Cardiac fibroblast (primary cell): ENCODE measurements at regions not wholly inside any gene's neighbourhood (a gene's known extent, or its start where the extent isn't known, plus 50 kb on each side); places are given as distances from the start of the nearest gene placed in this dataset.

Source experiments
- DNase-seq, 2 donors: peaks; one replicate each; pipeline versions ENCODE4 v3.0.0 to v3.0.0-alpha.2; 2010; ENCODE audit warnings: low read depth in 2 of 2
- H3K4me3 ChIP-seq, 2 donors: replicated peaks in 1 of 2; 1 replicate in 1 of 2; 2 replicates in 1 of 2; pipeline ENCODE4 v1.5.1; 2011; ENCODE audit warnings: low read depth in 2 of 2, low read length in 2 of 2, mild to moderate bottlenecking in 2 of 2, moderate library complexity in 1 of 2
- TF ChIP-seq, protein P1 (sequence below): IDR thresholded peaks from one replicate; pipeline ENCODE4 v1.5.1; 2011; ENCODE audit warnings: low read depth, mild to moderate bottlenecking, low read length, inconsistent platforms

DNA sequence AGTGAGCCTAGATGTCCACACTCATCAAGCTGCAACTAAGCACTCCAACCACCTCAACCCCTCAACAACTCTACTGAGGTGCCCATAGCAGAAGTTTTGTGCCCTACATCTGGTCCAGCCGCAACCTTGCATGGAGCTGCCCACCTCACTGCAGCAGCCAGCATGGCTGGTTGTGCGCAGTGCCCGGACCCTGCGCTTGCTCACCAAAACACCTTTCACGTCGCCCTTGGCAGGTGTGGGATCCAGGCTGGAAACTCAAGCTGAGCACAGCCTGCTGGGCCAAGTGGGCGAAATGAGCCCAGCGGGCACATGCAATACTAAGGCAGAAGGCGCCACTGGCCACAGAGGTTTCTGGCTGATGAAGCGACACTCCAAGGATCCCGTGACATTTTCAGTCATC lies 902.4 kb downstream of the TBC1D32 start:
- TF ChIP-seq, protein P1, sequence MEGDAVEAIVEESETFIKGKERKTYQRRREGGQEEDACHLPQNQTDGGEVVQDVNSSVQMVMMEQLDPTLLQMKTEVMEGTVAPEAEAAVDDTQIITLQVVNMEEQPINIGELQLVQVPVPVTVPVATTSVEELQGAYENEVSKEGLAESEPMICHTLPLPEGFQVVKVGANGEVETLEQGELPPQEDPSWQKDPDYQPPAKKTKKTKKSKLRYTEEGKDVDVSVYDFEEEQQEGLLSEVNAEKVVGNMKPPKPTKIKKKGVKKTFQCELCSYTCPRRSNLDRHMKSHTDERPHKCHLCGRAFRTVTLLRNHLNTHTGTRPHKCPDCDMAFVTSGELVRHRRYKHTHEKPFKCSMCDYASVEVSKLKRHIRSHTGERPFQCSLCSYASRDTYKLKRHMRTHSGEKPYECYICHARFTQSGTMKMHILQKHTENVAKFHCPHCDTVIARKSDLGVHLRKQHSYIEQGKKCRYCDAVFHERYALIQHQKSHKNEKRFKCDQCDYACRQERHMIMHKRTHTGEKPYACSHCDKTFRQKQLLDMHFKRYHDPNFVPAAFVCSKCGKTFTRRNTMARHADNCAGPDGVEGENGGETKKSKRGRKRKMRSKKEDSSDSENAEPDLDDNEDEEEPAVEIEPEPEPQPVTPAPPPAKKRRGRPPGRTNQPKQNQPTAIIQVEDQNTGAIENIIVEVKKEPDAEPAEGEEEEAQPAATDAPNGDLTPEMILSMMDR, result no peak
- DNase-seq, result no peak
- H3K4me3 ChIP-seq, result no peak overlapping the region

- TF ChIP-seq, protein P1, result no peak
- H3K4me3 ChIP-seq, result no peak overlapping the region
- DNase-seq, result no peak
Observed at GRCh38 chr6:120411394-120411793, 922.9 kb downstream of the TBC1D32 start.

GRCh38 chr6:120410586-120410985 lies 923.7 kb downstream of the TBC1D32 start:
- TF ChIP-seq, protein P1, result no peak
- no peak for DNase-seq
- no peak overlapping the region for H3K4me3 ChIP-seq

- TF ChIP-seq, protein P1, result no peak
- no peak overlapping the region for H3K4me3 ChIP-seq
- DNase-seq, result no peak
Observed at GRCh38 chr6:120407696-120408095, 926.6 kb downstream of the TBC1D32 start.

DNA sequence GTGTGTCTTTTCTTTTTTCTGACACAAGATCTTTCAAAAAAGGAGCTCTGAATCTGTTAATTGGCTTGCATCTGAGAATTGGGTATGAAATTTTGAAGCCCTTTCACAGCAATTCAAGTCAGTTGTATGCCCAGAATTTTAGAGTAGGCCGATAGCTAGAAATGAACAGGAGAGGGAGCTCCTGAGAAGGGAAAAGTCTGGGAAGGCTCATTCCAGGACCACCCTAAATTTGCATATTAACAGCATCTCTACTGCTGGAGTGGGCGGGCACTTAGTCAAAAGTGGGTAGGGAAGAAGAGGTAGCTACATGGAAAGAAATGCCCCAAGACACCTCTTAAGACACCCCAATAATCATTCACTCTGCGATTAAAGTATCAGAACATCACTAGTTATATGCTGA lies 928.3 kb downstream of the TBC1D32 start:
- TF ChIP-seq, protein P1, result no peak
- H3K4me3 ChIP-seq, result no peak overlapping the region

GRCh38 chr6:120395784-120396183 lies 938.5 kb downstream of the TBC1D32 start:
- no peak overlapping the region for H3K4me3 ChIP-seq
- DNase-seq, result no peak
- TF ChIP-seq, protein P1, result no peak

More for the DNA sequence above, 928.3 kb downstream of the TBC1D32 start:
- no peak for DNase-seq

DNA sequence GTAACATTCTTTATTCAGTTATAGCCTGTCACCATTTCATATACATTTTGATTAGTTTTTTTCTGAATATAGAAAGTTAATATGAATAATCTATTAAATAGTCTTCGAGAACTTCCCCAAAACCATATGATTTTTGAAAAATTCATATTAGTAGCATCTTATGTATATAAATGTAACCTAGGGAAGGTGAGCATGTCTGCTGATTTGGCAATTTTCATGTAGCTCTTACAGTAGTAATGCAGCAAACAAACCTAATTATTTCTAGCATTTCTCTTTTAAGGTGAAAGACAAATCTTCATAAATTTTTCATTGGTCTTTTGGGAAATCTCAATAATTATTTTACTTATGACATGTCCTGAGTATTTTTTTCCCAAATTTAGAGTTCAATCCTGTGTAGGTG lies 939.0 kb downstream of the TBC1D32 start:
- H3K4me3 ChIP-seq, result no peak overlapping the region
- TF ChIP-seq, protein P1, result no peak
- no peak for DNase-seq
